ENCODE measurements at regions not wholly inside any gene's neighbourhood (a gene's known extent, or its start where the extent isn't known, plus 50 kb on each side); places are given as distances from the start of the nearest gene placed in this dataset.

GRCh38 chr3:61449327-61450040, 111.9 kb upstream of the PTPRG start:
- WGBS (ENCODE audit: insufficient coverage) = 100% methylated on average over 2 of the region's 3 CpGs
- no peak for DNase-seq (ENCODE audit: low read depth in 4 of 6, low spot score in 6 of 6)
- Histone ChIP-seq H3K36me3 (ENCODE audit: control insufficient read depth, insufficient read depth, low read length) (no peaks in the 10 kb centered on the region), H3K4me3 (ENCODE audit: low read depth, low read length) (no peak overlapping the region), H3K27me3 (ENCODE audit: control insufficient read depth, insufficient read depth, low read length) (no peaks in the 10 kb centered on the region), H3K9me3 (ENCODE audit: control insufficient read depth, insufficient read depth, low read length) (no peaks in the 10 kb centered on the region), H3K27ac (ENCODE audit: low read depth, low read length) (no peak overlapping the region), H3K4me1 (ENCODE audit: control insufficient read depth, insufficient read depth, low read length) (no peaks in the 10 kb centered on the region)

DNA sequence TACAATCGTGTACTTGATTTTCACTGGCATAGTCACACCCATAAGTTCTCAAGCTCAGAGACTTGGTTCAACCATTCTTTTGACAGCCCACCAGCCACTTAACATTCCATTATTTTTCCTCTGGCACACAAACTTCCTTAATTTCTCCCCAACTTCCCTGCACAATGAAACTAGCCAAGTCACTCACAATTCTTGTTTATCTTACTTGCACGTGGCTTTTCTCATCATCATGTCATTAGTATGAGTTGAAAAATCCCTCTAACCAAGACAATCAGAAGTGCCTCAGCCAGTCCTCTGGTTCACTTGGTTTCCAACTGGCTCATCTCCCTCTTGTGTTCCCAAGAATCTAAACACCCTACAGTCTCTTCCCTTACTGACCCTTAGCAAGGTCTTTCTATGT, 110.5 kb upstream of the PTPRG start:
- WGBS (ENCODE audit: insufficient coverage) = 58% methylated on average over 2 of the region's 2 CpGs
- no peaks in the 10 kb centered on the region for H3K27me3 ChIP-seq (ENCODE audit: control insufficient read depth, insufficient read depth, low read length)
- no peaks in the 10 kb centered on the region for H3K9me3 ChIP-seq (ENCODE audit: control insufficient read depth, insufficient read depth, low read length)
- no peaks in the 10 kb centered on the region for H3K4me1 ChIP-seq (ENCODE audit: control insufficient read depth, insufficient read depth, low read length)
- no peak overlapping the region for H3K27ac ChIP-seq (ENCODE audit: low read depth, low read length)
- no peak for DNase-seq (ENCODE audit: low read depth in 4 of 6, low spot score in 6 of 6)
- no peaks in the 10 kb centered on the region for H3K36me3 ChIP-seq (ENCODE audit: control insufficient read depth, insufficient read depth, low read length)
- H3K4me3 ChIP-seq (ENCODE audit: low read depth, low read length) = no peak overlapping the region

- H3K27me3 ChIP-seq (ENCODE audit: control insufficient read depth, insufficient read depth, low read length) = no peaks in the 10 kb centered on the region
- H3K4me3 ChIP-seq (ENCODE audit: low read depth, low read length) = no peak overlapping the region
- DNase-seq (ENCODE audit: low read depth in 4 of 6, low spot score in 6 of 6) = no peak
- H3K9me3 ChIP-seq (ENCODE audit: control insufficient read depth, insufficient read depth, low read length) = no peaks in the 10 kb centered on the region
- 89% methylated on average over 3 of the region's 4 CpGs for WGBS (ENCODE audit: insufficient coverage)
- H3K4me1 ChIP-seq (ENCODE audit: control insufficient read depth, insufficient read depth, low read length) = no peaks in the 10 kb centered on the region
- no peaks in the 10 kb centered on the region for H3K36me3 ChIP-seq (ENCODE audit: control insufficient read depth, insufficient read depth, low read length)
- no peak overlapping the region for H3K27ac ChIP-seq (ENCODE audit: low read depth, low read length)
Measured at GRCh38 chr3:61451841-61452240, 109.5 kb upstream of the PTPRG start.

- H3K4me3 ChIP-seq (ENCODE audit: low read depth, low read length) = no peak overlapping the region
- DNase-seq (ENCODE audit: low read depth in 4 of 6, low spot score in 6 of 6) = no peak
- no peaks in the 10 kb centered on the region for H3K4me1 ChIP-seq (ENCODE audit: control insufficient read depth, insufficient read depth, low read length)
- H3K9me3 ChIP-seq (ENCODE audit: control insufficient read depth, insufficient read depth, low read length) = no peaks in the 10 kb centered on the region
- 83% methylated on average over 5 of the region's 6 CpGs for WGBS (ENCODE audit: insufficient coverage)
- H3K27me3 ChIP-seq (ENCODE audit: control insufficient read depth, insufficient read depth, low read length) = no peaks in the 10 kb centered on the region
- no peak overlapping the region for H3K27ac ChIP-seq (ENCODE audit: low read depth, low read length)
- H3K36me3 ChIP-seq (ENCODE audit: control insufficient read depth, insufficient read depth, low read length) = no peaks in the 10 kb centered on the region
Measured at GRCh38 chr3:61452535-61453090, 108.8 kb upstream of the PTPRG start.

DNA sequence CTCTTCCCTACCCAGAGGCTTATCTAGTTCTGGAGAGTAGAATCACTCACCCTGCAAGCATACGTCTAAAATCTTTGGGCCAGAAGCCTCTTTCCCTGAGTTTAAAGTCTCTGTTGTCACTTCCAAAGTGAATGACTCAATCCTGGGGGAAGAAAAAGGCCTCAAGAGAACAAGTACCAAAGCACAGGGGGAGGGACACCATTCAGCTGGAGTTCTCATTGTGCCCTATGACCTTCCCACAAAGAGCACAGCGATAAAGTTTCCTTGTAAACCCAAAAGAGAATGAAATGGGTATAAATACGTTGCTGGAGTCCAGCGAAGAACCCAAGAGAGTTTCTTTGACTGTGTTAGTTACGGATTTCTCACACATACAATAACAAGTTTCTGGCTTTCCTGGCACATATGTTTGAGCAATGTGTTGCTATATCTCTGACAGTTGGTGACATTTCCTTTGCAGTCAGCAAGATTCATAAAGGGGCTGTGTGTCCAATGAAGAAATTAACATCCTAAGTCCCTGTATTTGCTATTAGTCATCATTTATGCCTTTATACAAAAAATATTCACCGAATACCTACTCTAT, 107.3 kb upstream of the PTPRG start:
- Histone ChIP-seq H3K27me3 (ENCODE audit: control insufficient read depth, insufficient read depth, low read length) (no peaks in the 10 kb centered on the region), H3K4me1 (ENCODE audit: control insufficient read depth, insufficient read depth, low read length) (no peaks in the 10 kb centered on the region), H3K36me3 (ENCODE audit: control insufficient read depth, insufficient read depth, low read length) (no peaks in the 10 kb centered on the region), H3K9me3 (ENCODE audit: control insufficient read depth, insufficient read depth, low read length) (no peaks in the 10 kb centered on the region), H3K27ac (ENCODE audit: low read depth, low read length) (no peak overlapping the region), H3K4me3 (ENCODE audit: low read depth, low read length) (no peak overlapping the region)
- no CpG with 5 or more reads among the region's 6 CpGs for WGBS (ENCODE audit: insufficient coverage)
- peak in 2 of 6 donors; percentile 23 to 70 for DNase-seq (ENCODE audit: low read depth in 4 of 6, low spot score in 6 of 6)

DNA sequence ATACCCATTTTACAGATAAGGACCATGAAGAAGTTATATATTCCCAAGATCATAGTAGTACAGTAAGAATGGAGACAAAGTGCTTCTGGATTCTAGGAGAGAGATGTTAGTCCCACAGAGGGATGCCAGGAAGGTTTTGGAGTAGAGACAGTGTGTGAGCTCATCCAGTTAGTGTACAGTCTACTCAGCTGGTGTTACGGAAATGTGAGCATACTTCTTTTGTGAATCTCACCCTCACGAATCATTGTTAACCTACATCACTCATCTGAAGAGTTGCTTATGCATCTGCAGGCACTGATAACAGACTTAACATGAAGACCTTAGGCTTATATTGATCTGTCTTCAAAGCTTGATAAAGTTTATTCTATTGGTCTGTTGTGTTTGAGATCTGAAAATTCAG, 106.6 kb upstream of the PTPRG start:
- H3K9me3 ChIP-seq (ENCODE audit: control insufficient read depth, insufficient read depth, low read length) = no peaks in the 10 kb centered on the region
- no peak overlapping the region for H3K4me3 ChIP-seq (ENCODE audit: low read depth, low read length)
- no peaks in the 10 kb centered on the region for H3K4me1 ChIP-seq (ENCODE audit: control insufficient read depth, insufficient read depth, low read length)
- H3K27ac ChIP-seq (ENCODE audit: low read depth, low read length) = no peak overlapping the region
- WGBS (ENCODE audit: insufficient coverage) = no CpG with 5 or more reads among the region's 2 CpGs
- no peak for DNase-seq (ENCODE audit: low read depth in 4 of 6, low spot score in 6 of 6)
- H3K36me3 ChIP-seq (ENCODE audit: control insufficient read depth, insufficient read depth, low read length) = no peaks in the 10 kb centered on the region
- no peaks in the 10 kb centered on the region for H3K27me3 ChIP-seq (ENCODE audit: control insufficient read depth, insufficient read depth, low read length)

DNA sequence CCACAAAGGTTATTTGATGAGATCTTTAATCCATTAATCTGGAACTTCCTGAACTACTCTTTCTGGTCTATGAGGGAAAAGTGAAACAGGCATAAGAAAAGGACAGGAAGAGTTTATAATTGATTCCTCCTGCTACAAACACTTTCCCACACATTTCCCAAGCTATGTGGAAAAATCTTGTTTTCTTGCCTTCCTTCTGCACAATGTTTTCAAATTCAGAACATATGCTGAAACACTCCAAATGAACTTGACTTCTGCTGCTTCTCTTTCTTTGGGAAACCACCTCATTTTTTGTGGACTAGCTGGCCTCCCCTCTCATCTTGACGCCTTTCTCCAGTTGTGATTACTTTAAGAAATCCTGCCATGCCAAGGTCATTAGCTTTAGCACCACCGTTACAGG, 100.7 kb upstream of the PTPRG start:
- Histone ChIP-seq H3K36me3 (ENCODE audit: control insufficient read depth, insufficient read depth, low read length) (no peaks in the 10 kb centered on the region), H3K4me3 (ENCODE audit: low read depth, low read length) (no peak overlapping the region), H3K27me3 (ENCODE audit: control insufficient read depth, insufficient read depth, low read length) (no peaks in the 10 kb centered on the region), H3K9me3 (ENCODE audit: control insufficient read depth, insufficient read depth, low read length) (no peaks in the 10 kb centered on the region), H3K4me1 (ENCODE audit: control insufficient read depth, insufficient read depth, low read length) (no peaks in the 10 kb centered on the region), H3K27ac (ENCODE audit: low read depth, low read length) (no peak overlapping the region)
- 100% methylated on average over 1 of the region's 2 CpGs for WGBS (ENCODE audit: insufficient coverage)
- DNase-seq (ENCODE audit: low read depth in 4 of 6, low spot score in 6 of 6) = peak in 1 of 6 donors; percentile 16

- no peaks in the 10 kb centered on the region for H3K4me1 ChIP-seq (ENCODE audit: control insufficient read depth, insufficient read depth, low read length)
- no peaks in the 10 kb centered on the region for H3K36me3 ChIP-seq (ENCODE audit: control insufficient read depth, insufficient read depth, low read length)
- H3K27ac ChIP-seq (ENCODE audit: low read depth, low read length) = no peak overlapping the region
- H3K9me3 ChIP-seq (ENCODE audit: control insufficient read depth, insufficient read depth, low read length) = no peaks in the 10 kb centered on the region
- H3K4me3 ChIP-seq (ENCODE audit: low read depth, low read length) = no peak overlapping the region
- WGBS (ENCODE audit: insufficient coverage) = 38% methylated on average over 1 of the region's 1 CpG
- no peaks in the 10 kb centered on the region for H3K27me3 ChIP-seq (ENCODE audit: control insufficient read depth, insufficient read depth, low read length)
- DNase-seq (ENCODE audit: low read depth in 4 of 6, low spot score in 6 of 6) = peak in 2 of 6 donors; percentile 23 to 82
Measured at GRCh38 chr3:61463191-61463590, 98.2 kb upstream of the PTPRG start.

DNA sequence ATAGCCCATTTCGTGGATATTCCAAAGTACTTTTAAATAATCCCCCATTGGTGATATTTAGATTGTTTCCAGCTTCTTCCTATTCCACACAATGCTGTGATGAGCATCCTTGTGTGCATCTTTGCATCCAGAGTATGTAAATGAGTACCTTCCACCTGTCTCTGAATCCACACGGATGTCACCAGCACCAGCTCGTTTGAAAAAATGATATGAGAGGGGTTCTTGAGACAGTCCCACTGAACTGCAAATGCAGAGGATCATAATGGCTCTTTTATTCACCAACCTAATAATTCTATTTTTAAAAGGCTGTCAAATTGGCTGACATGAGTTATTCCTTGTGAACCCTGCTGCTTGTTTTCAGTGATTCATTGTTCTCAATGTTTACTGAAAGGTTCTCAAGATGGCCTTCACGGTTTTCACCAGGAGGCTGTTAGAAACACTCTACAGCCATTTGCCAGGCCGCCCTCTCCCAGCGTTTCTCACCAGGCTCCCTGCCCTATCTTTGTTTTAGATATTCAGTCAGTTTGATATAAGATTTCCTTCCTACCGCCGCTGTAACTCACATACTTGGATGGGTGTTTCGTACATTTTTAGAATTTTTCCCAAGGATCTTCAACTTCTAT, 96.7 kb upstream of the PTPRG start:
- H3K27ac ChIP-seq (ENCODE audit: low read depth, low read length) = no peak overlapping the region
- no peaks in the 10 kb centered on the region for H3K9me3 ChIP-seq (ENCODE audit: control insufficient read depth, insufficient read depth, low read length)
- DNase-seq (ENCODE audit: low read depth in 4 of 6, low spot score in 6 of 6) = no peak
- no CpG with 5 or more reads among the region's 9 CpGs for WGBS (ENCODE audit: insufficient coverage)
- H3K4me3 ChIP-seq (ENCODE audit: low read depth, low read length) = no peak overlapping the region
- no peaks in the 10 kb centered on the region for H3K27me3 ChIP-seq (ENCODE audit: control insufficient read depth, insufficient read depth, low read length)
- no peaks in the 10 kb centered on the region for H3K4me1 ChIP-seq (ENCODE audit: control insufficient read depth, insufficient read depth, low read length)
- H3K36me3 ChIP-seq (ENCODE audit: control insufficient read depth, insufficient read depth, low read length) = no peaks in the 10 kb centered on the region

DNA sequence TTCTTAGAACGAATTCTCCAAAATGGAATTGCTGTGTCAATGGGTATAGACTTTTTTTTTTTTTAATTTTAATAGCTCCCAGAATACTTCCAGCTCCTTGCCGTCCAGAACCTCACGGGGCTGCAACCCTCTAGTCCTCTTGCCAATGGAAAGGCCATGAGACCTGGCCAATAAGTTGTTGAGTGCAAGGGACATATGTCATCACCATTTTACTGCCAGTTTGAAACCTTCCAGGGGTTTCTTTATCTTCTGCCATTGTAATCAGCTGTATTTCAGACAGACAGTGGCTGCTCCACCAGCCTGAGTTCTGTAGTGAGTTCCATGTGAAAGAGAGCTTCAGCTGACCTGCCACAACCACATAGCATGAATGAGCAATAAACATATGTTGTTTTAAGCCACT, 95.0 kb upstream of the PTPRG start:
- Histone ChIP-seq H3K4me1 (ENCODE audit: control insufficient read depth, insufficient read depth, low read length) (no peaks in the 10 kb centered on the region), H3K4me3 (ENCODE audit: low read depth, low read length) (no peak overlapping the region), H3K36me3 (ENCODE audit: control insufficient read depth, insufficient read depth, low read length) (no peaks in the 10 kb centered on the region), H3K27me3 (ENCODE audit: control insufficient read depth, insufficient read depth, low read length) (no peaks in the 10 kb centered on the region), H3K9me3 (ENCODE audit: control insufficient read depth, insufficient read depth, low read length) (no peaks in the 10 kb centered on the region), H3K27ac (ENCODE audit: low read depth, low read length) (no peak overlapping the region)
- DNase-seq (ENCODE audit: low read depth in 4 of 6, low spot score in 6 of 6) = no peak
- 50% methylated on average over 2 of the region's 3 CpGs for WGBS (ENCODE audit: insufficient coverage)
